Mesenchymal stem cell (in vitro differentiated cells and primary cell): ENCODE measurements at regions not wholly inside any gene's neighbourhood (a gene's known extent, or its start where the extent isn't known, plus 50 kb on each side); places are given as distances from the start of the nearest gene placed in this dataset.

ENCODE experiments used
- DNase-seq: peaks from one replicate; pipeline ENCODE4 v3.0.0-alpha.2; 2013
- H2AFZ ChIP-seq: one replicate; pipeline ENCODE4 v1.6.1; 2013; ENCODE audit warnings: low read depth, mild to moderate bottlenecking, control low read depth, inconsistent platforms, low read length, moderate library complexity
- H2AK5ac ChIP-seq: 2 replicates; pipeline ENCODE4 v1.6.1; 2013; ENCODE audit warnings: low read length, moderate library complexity, mild to moderate bottlenecking, inconsistent platforms; ENCODE audit not compliant: severe bottlenecking
- H2BK120ac ChIP-seq: one replicate; pipeline ENCODE4 v1.6.1; 2013; ENCODE audit warnings: low read depth, mild to moderate bottlenecking, inconsistent platforms, low read length, moderate library complexity
- H2BK12ac ChIP-seq, 2 experiments: one replicate each; pipeline ENCODE4 v1.6.1; 2013; ENCODE audit warnings: inconsistent platforms in 2 of 2, low read length in 2 of 2, mild to moderate bottlenecking in 2 of 2, moderate library complexity in 2 of 2, control low read depth in 1 of 2
- H2BK15ac ChIP-seq: one replicate; pipeline ENCODE4 v1.6.1; 2013; ENCODE audit warnings: mild to moderate bottlenecking, low read depth, inconsistent platforms; ENCODE audit not compliant: poor library complexity, severe bottlenecking
- H2BK5ac ChIP-seq: 2 replicates; pipeline ENCODE4 v1.6.1; 2013; ENCODE audit warnings: low read depth, mild to moderate bottlenecking, low read length, control low read depth, inconsistent platforms; ENCODE audit not compliant: poor library complexity, severe bottlenecking
- H3K14ac ChIP-seq, 2 experiments: one replicate each; pipeline ENCODE4 v1.6.1; 2013; ENCODE audit warnings: inconsistent platforms in 2 of 2, low read length in 2 of 2, control low read depth in 1 of 2, mild to moderate bottlenecking in 1 of 2, moderate library complexity in 1 of 2
- H3K18ac ChIP-seq, 2 experiments: one replicate each; pipeline ENCODE4 v1.6.1; 2013; ENCODE audit warnings: inconsistent platforms in 2 of 2, low read length in 2 of 2, control low read depth in 1 of 2, low read depth in 1 of 2, mild to moderate bottlenecking in 1 of 2
- H3K23ac ChIP-seq, 2 experiments: one replicate each; pipeline ENCODE4 v1.6.1; 2013; ENCODE audit warnings: inconsistent platforms in 2 of 2, low read length in 2 of 2, mild to moderate bottlenecking in 2 of 2, moderate library complexity in 2 of 2, control low read depth in 1 of 2
- H3K27ac ChIP-seq: 2 replicates; pipeline ENCODE4 v1.5.1; 2013; ENCODE audit warnings: mild to moderate bottlenecking, moderate library complexity, low read length, control low read depth, inconsistent platforms; ENCODE audit not compliant: poor library complexity, severe bottlenecking
- H3K27me3 ChIP-seq, 2 experiments: 2 replicates each; pipeline versions ENCODE4 v1.6.1 to v1.7.0; 2013; ENCODE audit warnings: low read length in 2 of 2, mild to moderate bottlenecking in 2 of 2, moderate library complexity in 2 of 2, control low read depth in 1 of 2, inconsistent platforms in 1 of 2; ENCODE audit not compliant: control insufficient read depth in 1 of 2, insufficient read depth in 1 of 2
- H3K36me3 ChIP-seq, 2 experiments: 2 replicates each; pipeline versions ENCODE4 v1.6.1 to v1.7.0; 2013; ENCODE audit warnings: low read length in 2 of 2, control low read depth in 1 of 2, inconsistent platforms in 1 of 2, low read depth in 1 of 2, mild to moderate bottlenecking in 1 of 2; ENCODE audit not compliant: insufficient read depth in 2 of 2, control insufficient read depth in 1 of 2
- H3K4ac ChIP-seq, 2 experiments: one replicate each; pipeline ENCODE4 v1.6.1; 2013; ENCODE audit warnings: inconsistent platforms in 2 of 2, low read length in 2 of 2, mild to moderate bottlenecking in 2 of 2, moderate library complexity in 2 of 2, control low read depth in 1 of 2, low read depth in 1 of 2
- H3K4me1 ChIP-seq: 2 replicates; pipeline ENCODE4 v1.6.1; 2013; ENCODE audit warnings: low read depth, low read length, control low read depth; ENCODE audit not compliant: control insufficient read depth, insufficient read depth
- H3K4me2 ChIP-seq: 2 replicates; pipeline ENCODE4 v1.6.1; 2013; ENCODE audit warnings: low read length, mild to moderate bottlenecking, inconsistent platforms; ENCODE audit not compliant: poor library complexity, severe bottlenecking
- H3K4me3 ChIP-seq, 2 experiments: 2 replicates each; pipeline versions ENCODE4 v1.5.1 to v1.7.0; 2013; ENCODE audit warnings: low read length in 2 of 2, mild to moderate bottlenecking in 2 of 2, control low read depth in 1 of 2, low read depth in 1 of 2; ENCODE audit not compliant: insufficient read depth in 1 of 2
- H3K79me1 ChIP-seq: replicated peaks from 2 replicates; pipeline ENCODE4 v1.6.1; 2013; ENCODE audit warnings: mild to moderate bottlenecking, control low read depth, low read length, inconsistent platforms; ENCODE audit not compliant: poor library complexity, severe bottlenecking
- H3K9ac ChIP-seq: 2 replicates; pipeline ENCODE4 v1.7.0; 2013; ENCODE audit warnings: mild to moderate bottlenecking, low read length, moderate library complexity
- H3K9me3 ChIP-seq: 2 replicates; pipeline ENCODE4 v1.7.0; 2013; ENCODE audit warnings: mild to moderate bottlenecking, low read length; ENCODE audit not compliant: control insufficient read depth
- H4K8ac ChIP-seq: one replicate; pipeline ENCODE4 v1.6.1; 2013; ENCODE audit warnings: inconsistent platforms, mild to moderate bottlenecking, low read length, moderate library complexity
- H4K91ac ChIP-seq: one replicate; pipeline ENCODE4 v1.6.1; 2013; ENCODE audit warnings: mild to moderate bottlenecking, low read length, inconsistent platforms
- WGBS: methylation state at CpG from one replicate; pipeline ENCODE4 v1.1.7; 2013; ENCODE audit warnings: mixed read lengths; 5-methylcytosine and 5-hydroxymethylcytosine counted together

GRCh38 chr11:129279326-129280026, 87.4 kb upstream of the ARHGAP32 start:
- WGBS = 1% methylated on average over 32 of the region's 103 CpGs
- Histone ChIP-seq H3K27ac (no peak overlapping the region), H4K91ac (peak overlapping the region; percentile 71), H3K18ac (peak overlapping the region in 1 of 2 experiments; percentile 92), H3K4me2 (peak overlapping the region; percentile 98), H2BK15ac (peak overlapping the region; percentile 74), H3K23ac (no peak overlapping the region), H3K14ac (peak overlapping the region in 1 of 2 experiments; percentile 18), H3K9me3 (no peaks in the 10 kb centered on the region), H3K27me3 (no peaks in the 10 kb centered on the region), H2BK12ac (peak overlapping the region in 1 of 2 experiments; percentile 54), H3K79me1 (peaks cover 6% of the 10 kb centered on the region), H3K4ac (peak overlapping the region in 1 of 2 experiments; percentile 22), H3K9ac (peak overlapping the region; percentile 81), H3K36me3 (no peaks in the 10 kb centered on the region), H2BK5ac (no peak overlapping the region), H2BK120ac (peak overlapping the region; percentile 50), H4K8ac (peak overlapping the region; percentile 92), H2AFZ (peak overlapping the region; percentile 90), H2AK5ac (no peak overlapping the region), H3K4me3 (peak overlapping the region; percentile 80 to 82), H3K4me1 (peaks cover 10% of the 10 kb centered on the region)
- peak; percentile 76 for DNase-seq

- Histone ChIP-seq H3K9ac (peak overlapping the region; percentile 81), H3K9me3 (no peaks in the 10 kb centered on the region), H3K27ac (no peak overlapping the region), H2BK120ac (peak overlapping the region; percentile 50), H2AK5ac (no peak overlapping the region), H3K4me2 (peak overlapping the region; percentile 99), H3K27me3 (no peaks in the 10 kb centered on the region), H3K4me1 (peaks cover 10% of the 10 kb centered on the region), H3K23ac (no peak overlapping the region), H3K4me3 (peak overlapping the region; percentile 80 to 81), H2BK15ac (no peak overlapping the region), H3K79me1 (peaks cover 6% of the 10 kb centered on the region), H3K14ac (no peak overlapping the region), H2BK12ac (no peak overlapping the region), H4K91ac (no peak overlapping the region), H3K4ac (peak overlapping the region in 1 of 2 experiments; percentile 45), H3K18ac (peak overlapping the region in 1 of 2 experiments; percentile 92), H2BK5ac (no peak overlapping the region), H3K36me3 (no peaks in the 10 kb centered on the region), H4K8ac (no peak overlapping the region), H2AFZ (no peak overlapping the region)
- WGBS = under 1% methylated on average over 34 of the region's 109 CpGs
- DNase-seq = peak; percentile 42
Measured at GRCh38 chr11:129278586-129279319, 86.6 kb upstream of the ARHGAP32 start.

- no peak overlapping the region for H3K27ac ChIP-seq
Measured at GRCh38 chr11:129277198-129277843, 85.2 kb upstream of the ARHGAP32 start.

GRCh38 chr11:129275828-129276227, 83.7 kb upstream of the ARHGAP32 start:
- Histone ChIP-seq H3K14ac (no peak overlapping the region), H3K27me3 (no peaks in the 10 kb centered on the region), H3K23ac (no peak overlapping the region), H2BK12ac (no peak overlapping the region), H3K79me1 (peaks cover 19% of the 10 kb centered on the region), H3K18ac (no peak overlapping the region), H4K91ac (no peak overlapping the region), H3K9ac (no peak overlapping the region), H3K9me3 (no peaks in the 10 kb centered on the region), H3K4ac (no peak overlapping the region), H2AK5ac (no peak overlapping the region), H3K4me3 (no peak overlapping the region), H2BK120ac (no peak overlapping the region), H3K4me2 (no peak overlapping the region), H3K4me1 (peaks cover 10% of the 10 kb centered on the region), H2BK5ac (no peak overlapping the region), H2AFZ (no peak overlapping the region), H3K36me3 (no peaks in the 10 kb centered on the region), H3K27ac (no peak overlapping the region), H4K8ac (no peak overlapping the region), H2BK15ac (no peak overlapping the region)
- 100% methylated on average over 3 of the region's 3 CpGs for WGBS
- no peak for DNase-seq

More at GRCh38 chr11:129277198-129277843, 85.2 kb upstream of the ARHGAP32 start:
- peak; percentile 18 for DNase-seq
- Histone ChIP-seq H2BK15ac (no peak overlapping the region), H3K23ac (no peak overlapping the region), H3K4me3 (peak overlapping the region in 1 of 2 experiments; percentile 81), H3K4me1 (peaks cover 10% of the 10 kb centered on the region), H3K4me2 (no peak overlapping the region), H3K14ac (no peak overlapping the region), H2BK120ac (no peak overlapping the region), H2BK5ac (no peak overlapping the region), H3K9ac (no peak overlapping the region), H4K8ac (no peak overlapping the region), H3K9me3 (no peaks in the 10 kb centered on the region), H3K27me3 (no peaks in the 10 kb centered on the region), H3K36me3 (no peaks in the 10 kb centered on the region), H2BK12ac (no peak overlapping the region), H3K18ac (no peak overlapping the region), H2AK5ac (no peak overlapping the region), H3K4ac (no peak overlapping the region), H4K91ac (no peak overlapping the region), H3K79me1 (peaks cover 12% of the 10 kb centered on the region), H2AFZ (no peak overlapping the region)
- WGBS = 88% methylated on average over 5 of the region's 8 CpGs
